Activated CD4-positive, alpha-beta T cell treated with anti-CD3 and anti-CD28 coated beads, Interleukin-2, amount 50 U/mL, for 4 hours (primary cell): ENCODE measurements at regions not wholly inside any gene's neighbourhood (a gene's known extent, or its start where the extent isn't known, plus 50 kb on each side); places are given as distances from the start of the nearest gene placed in this dataset.
"Not testable (repeated sequence)": the region's sequence is repeated elsewhere in the genome, so short reads cannot be mapped to it uniquely, and the experiment has no call there.

Experiments
- DNase-seq, 2 experiments: peaks; one replicate each; pipeline ENCODE4 v3.0.0-alpha.2; 2020

- no peak for DNase-seq
Measured at GRCh38 chr14:71165121-71166031, 258.1 kb downstream of the PCNX1 start.

- DNase-seq, result no peak
Measured at GRCh38 chr14:71166180-71166837, 259.1 kb downstream of the PCNX1 start.

DNA sequence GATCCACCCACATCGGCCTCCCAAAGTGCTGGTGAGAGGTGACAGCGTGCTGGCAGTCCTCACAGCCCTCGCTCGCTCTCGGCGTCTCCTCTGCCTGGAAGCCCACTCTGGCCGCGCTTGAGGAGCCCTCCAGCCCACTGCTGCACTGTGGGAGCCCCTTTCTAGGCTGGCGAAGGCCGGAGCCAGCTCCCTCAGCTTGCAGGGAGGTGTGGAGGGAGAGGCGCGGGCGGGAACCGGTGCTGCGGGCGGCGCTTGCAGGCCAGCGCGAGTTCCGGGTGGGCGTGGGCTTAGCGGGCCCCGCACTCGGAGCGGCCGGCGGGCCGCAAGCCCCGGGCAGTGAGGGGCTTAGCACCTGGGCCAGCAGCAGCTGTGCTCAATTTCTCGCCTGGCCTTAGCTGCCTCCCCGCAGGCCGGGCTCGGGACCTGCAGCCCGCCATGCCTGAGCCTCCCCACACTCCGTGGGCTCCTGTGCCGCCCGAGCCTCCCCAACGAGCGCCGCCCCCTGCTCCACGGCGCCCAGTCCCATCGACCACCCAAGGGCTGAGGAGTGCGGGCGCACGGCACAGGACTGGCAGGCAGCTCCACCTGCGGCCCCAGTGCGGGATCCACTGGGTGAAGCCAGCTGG is 260.2 kb downstream of the PCNX1 start:
- DNase-seq, result not testable (repeated sequence)

DNA sequence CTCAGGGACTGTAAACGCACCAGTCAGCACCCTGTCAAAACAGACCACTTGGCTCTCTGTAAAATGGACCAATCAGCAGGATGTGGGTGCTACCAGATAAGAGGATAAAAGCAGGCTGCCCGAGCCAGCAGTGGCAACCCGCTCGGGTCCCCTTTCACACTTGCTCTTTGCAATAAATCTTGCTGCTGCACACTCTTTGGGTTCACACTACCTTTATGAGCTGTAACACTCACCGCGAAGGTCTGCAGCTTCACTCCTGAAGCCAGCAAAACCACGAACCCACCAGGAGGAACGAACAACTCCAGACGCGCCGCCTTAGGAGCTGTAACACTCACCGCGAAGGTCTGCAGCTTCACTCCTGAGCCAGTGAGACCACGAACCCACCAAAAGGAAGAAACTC is 260.9 kb downstream of the PCNX1 start:
- not testable (repeated sequence) for DNase-seq

DNA sequence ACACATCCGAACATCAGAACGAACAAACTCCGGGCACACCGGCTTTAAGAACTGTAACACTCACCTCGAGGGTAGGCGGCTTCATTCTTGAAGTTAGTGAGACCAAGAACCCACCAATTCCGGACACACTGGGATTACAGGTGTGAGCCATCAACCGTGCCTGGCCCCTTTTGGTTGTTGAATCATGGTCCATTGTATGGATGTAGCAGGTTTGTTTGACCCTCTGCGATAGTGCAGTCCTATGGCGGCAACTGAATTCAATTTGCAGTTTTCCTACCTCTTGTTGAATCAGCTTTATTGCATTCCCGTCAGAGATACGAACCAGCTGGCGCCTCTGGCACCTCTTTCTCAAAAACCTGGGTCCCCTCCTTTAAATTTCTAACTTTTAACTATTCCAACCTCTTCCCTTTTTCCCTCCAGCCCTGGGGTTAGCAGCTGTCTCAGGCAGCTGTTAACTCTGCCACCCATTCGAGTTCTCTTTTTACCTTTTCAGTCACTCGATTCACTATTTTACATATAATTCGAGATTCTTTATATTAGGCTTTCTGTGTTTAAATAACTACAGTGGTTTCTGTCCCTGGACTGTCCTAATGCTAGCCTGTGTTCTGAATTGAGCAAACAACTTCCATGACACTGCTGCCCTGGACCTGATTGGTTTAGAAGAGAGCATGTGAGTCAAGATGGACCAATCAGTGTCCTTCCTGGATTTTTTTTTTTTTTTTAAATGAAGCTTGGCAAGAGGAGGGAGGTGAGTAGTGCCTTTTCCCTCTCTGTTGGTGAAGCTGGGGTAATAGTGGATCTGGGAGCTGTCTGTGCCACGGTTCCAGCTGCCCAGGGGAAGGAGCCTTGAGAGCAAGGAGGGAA is 261.5 kb downstream of the PCNX1 start:
- no peak for DNase-seq

DNA sequence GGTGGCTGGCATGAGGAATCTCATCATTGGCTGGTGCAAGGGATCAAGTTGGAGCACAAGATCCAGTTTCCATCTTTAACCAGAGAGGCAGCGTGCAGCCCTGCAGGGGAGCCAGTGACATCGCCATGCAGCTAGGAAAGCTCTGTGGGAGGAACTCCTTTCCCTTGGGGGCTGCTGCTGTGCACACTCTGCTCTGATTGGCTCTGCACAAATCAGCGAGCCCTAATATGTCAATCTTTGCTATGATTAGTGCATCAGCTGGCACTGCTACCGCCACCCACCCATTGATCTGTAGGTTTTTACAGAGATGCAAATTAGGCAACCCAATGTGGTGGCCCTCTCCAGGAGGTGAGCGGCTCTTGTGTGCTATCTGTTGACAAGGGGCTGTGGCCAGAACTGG is 262.6 kb downstream of the PCNX1 start:
- no peak for DNase-seq

DNA sequence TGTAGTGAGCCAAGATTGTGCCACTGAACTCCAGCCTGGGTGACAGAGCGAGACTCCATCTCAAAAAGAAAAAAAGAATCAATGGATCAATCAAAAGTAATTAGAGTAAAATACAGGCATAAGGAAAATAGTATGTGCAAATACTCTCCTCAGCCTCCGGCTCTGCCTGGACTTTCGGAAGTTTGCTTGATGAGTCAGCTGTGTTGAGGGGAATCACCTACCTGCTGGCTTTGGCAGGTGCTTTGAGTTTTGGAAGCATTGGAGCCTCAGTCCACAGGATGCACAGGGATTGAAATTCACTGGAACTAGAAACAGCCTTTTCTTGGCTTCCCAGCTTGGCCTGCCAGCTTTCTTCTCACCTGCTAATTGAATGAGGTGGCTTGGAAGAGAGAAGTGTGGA is 268.2 kb downstream of the PCNX1 start:
- DNase-seq, result no peak

- no peak for DNase-seq
Measured at GRCh38 chr14:71179066-71179465, 271.8 kb downstream of the PCNX1 start.

GRCh38 chr14:71180397-71180796 is 273.1 kb downstream of the PCNX1 start:
- no peak for DNase-seq

GRCh38 chr14:71181215-71182003 is 274.1 kb downstream of the PCNX1 start:
- DNase-seq, result no peak

GRCh38 chr14:71183876-71184689 is 276.8 kb downstream of the PCNX1 start:
- DNase-seq, result no peak

DNA sequence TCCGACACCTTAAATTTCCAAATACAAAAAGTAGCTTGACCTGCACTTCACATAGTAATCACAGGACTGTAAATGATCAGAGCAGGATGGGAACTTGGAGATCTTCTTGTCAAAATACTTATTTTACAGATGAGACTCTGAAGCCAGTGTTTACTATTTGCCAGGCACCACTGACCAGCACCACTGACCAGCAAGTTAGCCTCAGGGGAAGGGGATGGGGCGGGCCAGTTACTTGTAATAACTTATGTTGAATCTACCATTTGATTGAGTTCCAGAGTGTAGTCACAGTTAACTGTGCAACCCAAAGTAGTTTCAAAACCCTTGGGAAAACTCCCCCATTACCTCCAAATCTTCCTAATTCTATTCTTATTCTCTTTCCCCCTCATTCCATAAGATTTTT is 278.4 kb downstream of the PCNX1 start:
- DNase-seq, result no peak

- DNase-seq, result no peak
Measured at GRCh38 chr14:71187633-71188356, 280.5 kb downstream of the PCNX1 start.

DNA sequence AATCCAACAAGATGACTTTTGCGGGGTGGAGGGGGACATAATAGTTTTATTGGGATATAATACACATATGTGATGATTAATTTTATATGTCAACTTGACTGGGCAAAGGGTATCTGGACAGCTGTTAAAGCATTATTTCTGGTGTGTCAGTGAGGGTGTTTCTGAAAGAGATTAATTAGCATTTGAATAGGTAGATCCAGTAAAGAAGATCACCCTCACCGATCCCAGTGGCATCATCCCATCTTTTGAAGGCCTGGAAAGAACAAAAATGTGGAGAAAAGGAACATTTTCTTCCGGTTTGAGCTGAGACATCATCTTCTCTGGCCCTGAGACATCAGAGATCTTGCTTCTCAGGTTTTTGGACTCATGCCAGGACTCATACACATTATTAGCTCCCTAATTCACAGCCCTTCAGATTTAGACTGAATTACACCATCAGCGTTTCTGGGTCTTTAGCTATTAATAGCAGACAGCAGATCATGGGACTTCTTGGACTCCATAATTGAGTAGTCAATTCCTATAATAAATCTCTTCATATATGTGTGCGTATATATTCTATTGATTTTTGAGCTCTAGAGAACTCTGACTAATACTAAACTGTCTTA is 283.6 kb downstream of the PCNX1 start:
- no peak for DNase-seq

GRCh38 chr14:71193663-71194062 is 286.4 kb downstream of the PCNX1 start:
- no peak for DNase-seq

DNA sequence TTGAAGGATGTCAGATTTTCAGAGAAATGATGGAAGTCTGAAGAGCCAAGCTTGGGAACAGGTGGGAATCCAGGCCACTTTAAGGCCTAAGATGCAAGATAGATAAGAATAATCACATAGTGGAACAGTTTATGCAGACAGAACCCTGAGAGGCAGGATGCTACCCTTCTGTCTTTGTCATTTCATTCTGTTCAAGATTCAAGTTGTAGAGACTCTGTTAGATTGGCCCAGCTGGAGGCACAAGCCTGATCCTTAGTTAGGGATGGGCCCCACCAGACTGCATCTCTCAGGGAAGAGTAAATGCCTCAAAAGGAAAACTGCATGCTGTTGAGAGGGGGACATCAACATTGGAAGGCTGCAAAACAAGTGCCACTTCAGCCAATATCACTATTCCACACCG is 287.0 kb downstream of the PCNX1 start:
- no peak for DNase-seq

- DNase-seq, result no peak
Measured at GRCh38 chr14:71196921-71197320, 289.7 kb downstream of the PCNX1 start.

- no peak for DNase-seq
Measured at GRCh38 chr14:71198687-71199086, 291.4 kb downstream of the PCNX1 start.

- no peak for DNase-seq
Measured at GRCh38 chr14:71201840-71202239, 294.6 kb downstream of the PCNX1 start.

- no peak for DNase-seq
Measured at GRCh38 chr14:71202881-71203280, 295.6 kb downstream of the PCNX1 start.
